ENCODE measurements at regions not wholly inside any gene's neighbourhood (a gene's known extent, or its start where the extent isn't known, plus 50 kb on each side); places are given as distances from the start of the nearest gene placed in this dataset.

DNA sequence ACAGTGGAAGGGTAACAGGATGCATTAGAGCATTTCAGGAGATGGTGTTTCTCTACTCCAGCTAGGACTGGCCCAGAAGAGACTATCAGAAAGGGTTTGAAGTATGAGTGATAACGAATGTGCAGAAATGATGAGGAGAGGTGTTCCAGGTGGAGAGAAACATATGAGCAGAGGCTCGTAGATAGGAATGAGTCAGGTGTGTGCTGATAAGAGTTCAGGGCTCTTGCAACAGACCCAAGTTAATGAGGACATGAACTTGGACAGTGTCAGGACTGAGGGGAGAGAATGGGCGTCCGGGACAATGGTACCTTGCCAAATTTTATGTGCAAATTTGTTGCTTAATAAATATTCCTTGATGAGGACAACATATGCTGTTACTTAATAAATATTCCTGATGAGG, 183.9 kb upstream of the NFIA start:
- Histone ChIP-seq H3K36me3 (ENCODE audit: control insufficient read depth in 2 of 3, insufficient read depth in 3 of 3, low read length in 3 of 3) (no peaks in the 10 kb centered on the region), H3K27ac (ENCODE audit: low read depth in 2 of 2, low read length in 2 of 2) (no peak overlapping the region), H3K4me1 (ENCODE audit: control insufficient read depth in 2 of 3, insufficient read depth in 2 of 3, low read depth in 1 of 3, low read length in 3 of 3) (no peaks in the 10 kb centered on the region), H3K9ac (ENCODE audit: low read length in 3 of 3) (no peak overlapping the region), H3K27me3 (ENCODE audit: control insufficient read depth, insufficient read depth, low read length) (no peaks in the 10 kb centered on the region), H3K9me3 (ENCODE audit: control insufficient read depth in 2 of 3, insufficient read depth in 1 of 3, low read length in 3 of 3) (no peaks in the 10 kb centered on the region), H3K4me3 (ENCODE audit: low read length in 3 of 3) (no peak overlapping the region)
- intact Hi-C loops (cut with DNase I) = no loop called here
- DNase-seq (no peak), FAIRE-seq (no peak)
- TF ChIP-seq CTCF (IDR thresholded peaks at IDR 0.05; ENCODE audit: borderline replicate concordance, extremely low read depth, insufficient read depth) = no peak

DNA sequence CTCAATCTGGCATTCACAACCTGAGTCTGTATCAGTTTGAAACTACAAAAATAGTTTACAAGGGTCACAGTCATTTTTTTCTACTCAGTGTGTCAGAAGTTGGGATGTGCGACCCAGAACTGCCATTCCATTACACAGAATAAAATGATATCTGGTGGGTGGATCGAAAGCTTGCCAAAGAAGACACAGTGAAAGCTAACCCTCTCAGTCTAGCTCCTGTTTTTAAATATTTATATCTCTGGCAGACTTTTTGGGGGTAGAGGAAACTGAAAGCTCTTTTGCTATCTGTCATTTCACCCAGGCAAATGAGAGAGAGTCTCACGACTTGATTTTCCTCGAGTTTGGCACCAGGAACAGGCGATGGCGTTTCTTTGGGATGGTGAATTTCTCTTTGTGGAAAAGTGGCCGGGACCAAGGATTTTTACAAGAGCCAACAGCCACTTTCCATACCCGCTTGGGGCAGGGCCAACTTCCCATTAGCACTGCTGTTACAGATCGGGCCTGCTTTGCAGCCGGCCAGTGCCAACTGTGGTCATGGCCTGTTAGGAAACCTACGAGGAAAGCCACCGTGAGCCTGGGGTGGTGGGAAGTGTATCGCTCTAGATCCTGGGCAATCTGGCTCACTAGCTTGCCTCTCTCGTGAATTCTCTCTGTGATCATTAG, 185.5 kb upstream of the NFIA start:
- no peaks in the 10 kb centered on the region for H3K9me3 ChIP-seq (ENCODE audit: control insufficient read depth in 2 of 3, insufficient read depth in 1 of 3, low read length in 3 of 3)
- DNase-seq (peak in 1 of 5 donors; percentile 62), FAIRE-seq (no peak)
- H3K27ac ChIP-seq (ENCODE audit: low read depth in 2 of 2, low read length in 2 of 2) = no peak overlapping the region
- intact Hi-C loops (cut with DNase I) = no loop called here
- no peaks in the 10 kb centered on the region for H3K4me1 ChIP-seq (ENCODE audit: control insufficient read depth in 2 of 3, insufficient read depth in 2 of 3, low read depth in 1 of 3, low read length in 3 of 3)
- H3K36me3 ChIP-seq (ENCODE audit: control insufficient read depth in 2 of 3, insufficient read depth in 3 of 3, low read length in 3 of 3) = no peaks in the 10 kb centered on the region
- no peak for TF ChIP-seq CTCF (IDR thresholded peaks at IDR 0.05; ENCODE audit: borderline replicate concordance, extremely low read depth, insufficient read depth)
- H3K27me3 ChIP-seq (ENCODE audit: control insufficient read depth, insufficient read depth, low read length) = no peaks in the 10 kb centered on the region
- no peak overlapping the region for H3K4me3 ChIP-seq (ENCODE audit: low read length in 3 of 3)
- no peak overlapping the region for H3K9ac ChIP-seq (ENCODE audit: low read length in 3 of 3)

GRCh38 chr1:60895701-60896100, 186.7 kb upstream of the NFIA start:
- Histone ChIP-seq H3K27me3 (ENCODE audit: control insufficient read depth, insufficient read depth, low read length) (no peaks in the 10 kb centered on the region), H3K4me1 (ENCODE audit: control insufficient read depth in 2 of 3, insufficient read depth in 2 of 3, low read depth in 1 of 3, low read length in 3 of 3) (no peaks in the 10 kb centered on the region), H3K36me3 (ENCODE audit: control insufficient read depth in 2 of 3, insufficient read depth in 3 of 3, low read length in 3 of 3) (no peaks in the 10 kb centered on the region), H3K9me3 (ENCODE audit: control insufficient read depth in 2 of 3, insufficient read depth in 1 of 3, low read length in 3 of 3) (no peaks in the 10 kb centered on the region), H3K27ac (ENCODE audit: low read depth in 2 of 2, low read length in 2 of 2) (no peak overlapping the region), H3K9ac (ENCODE audit: low read length in 3 of 3) (no peak overlapping the region), H3K4me3 (ENCODE audit: low read length in 3 of 3) (no peak overlapping the region)
- DNase-seq (no peak), FAIRE-seq (no peak)
- no peak for TF ChIP-seq CTCF (IDR thresholded peaks at IDR 0.05; ENCODE audit: borderline replicate concordance, extremely low read depth, insufficient read depth)
- intact Hi-C loops (cut with DNase I) = no loop called here

GRCh38 chr1:60895252-60895651, 187.1 kb upstream of the NFIA start:
- Histone ChIP-seq H3K4me3 (ENCODE audit: low read length in 3 of 3) (no peak overlapping the region), H3K9me3 (ENCODE audit: control insufficient read depth in 2 of 3, insufficient read depth in 1 of 3, low read length in 3 of 3) (no peaks in the 10 kb centered on the region), H3K9ac (ENCODE audit: low read length in 3 of 3) (no peak overlapping the region), H3K4me1 (ENCODE audit: control insufficient read depth in 2 of 3, insufficient read depth in 2 of 3, low read depth in 1 of 3, low read length in 3 of 3) (no peaks in the 10 kb centered on the region), H3K36me3 (ENCODE audit: control insufficient read depth in 2 of 3, insufficient read depth in 3 of 3, low read length in 3 of 3) (no peaks in the 10 kb centered on the region), H3K27ac (ENCODE audit: low read depth in 2 of 2, low read length in 2 of 2) (no peak overlapping the region), H3K27me3 (ENCODE audit: control insufficient read depth, insufficient read depth, low read length) (no peaks in the 10 kb centered on the region)
- no peak for FAIRE-seq
- intact Hi-C loops (cut with DNase I) = no loop called here
- no peak for TF ChIP-seq CTCF (IDR thresholded peaks at IDR 0.05; ENCODE audit: borderline replicate concordance, extremely low read depth, insufficient read depth)
- no peak for DNase-seq
